Lower lobe of right lung (tissue), 2 donors: ENCODE measurements at regions not wholly inside any gene's neighbourhood (a gene's known extent, or its start where the extent isn't known, plus 50 kb on each side); places are given as distances from the start of the nearest gene placed in this dataset.

Source experiments
- ATAC-seq, 2 donors: fragments of 200-7000 bp; cut with Tn5 transposase; one replicate each; pipeline ENCODE4 v1.9.1; 2020 to 2022; ENCODE audit warnings: mild to moderate bottlenecking in 2 of 2, moderate library complexity in 2 of 2
- DNase-seq: peaks from one replicate; pipeline ENCODE4 v3.0.0-alpha.2; 2020
- H3K27ac ChIP-seq: fragments of 200-600 bp; one replicate; pipeline ENCODE4 v1.8.0; 2022
- H3K27me3 ChIP-seq: fragments of 200-600 bp; one replicate; pipeline ENCODE4 v1.8.0; 2022; ENCODE audit warnings: low read depth
- H3K36me3 ChIP-seq: fragments of 200-600 bp; one replicate; pipeline ENCODE4 v1.8.0; 2022; ENCODE audit warnings: mild to moderate bottlenecking
- H3K4me1 ChIP-seq: fragments of 200-600 bp; one replicate; pipeline ENCODE4 v1.8.0; 2022
- H3K4me3 ChIP-seq: fragments of 200-600 bp; one replicate; pipeline ENCODE4 v1.8.0; 2022; ENCODE audit warnings: mild to moderate bottlenecking
- H3K9me3 ChIP-seq: fragments of 200-600 bp; one replicate; pipeline ENCODE4 v1.8.0; 2022
- intact Hi-C: fragments of 100-400 bp; cut with DNase I; formaldehyde crosslinking; loops from one replicate; pipeline ENCODE4 v1.11.0; 2022
- TF ChIP-seq, protein P1 (sequence below): fragments of 200-600 bp; IDR thresholded peaks from one replicate; pipeline ENCODE4 v1.8.0; 2022; ENCODE audit warnings: antibody characterized with exemption, mild to moderate bottlenecking
- donor health status: DM: no; HTN: yes; CAD: no; lungs with severe emphysema.

DNA sequence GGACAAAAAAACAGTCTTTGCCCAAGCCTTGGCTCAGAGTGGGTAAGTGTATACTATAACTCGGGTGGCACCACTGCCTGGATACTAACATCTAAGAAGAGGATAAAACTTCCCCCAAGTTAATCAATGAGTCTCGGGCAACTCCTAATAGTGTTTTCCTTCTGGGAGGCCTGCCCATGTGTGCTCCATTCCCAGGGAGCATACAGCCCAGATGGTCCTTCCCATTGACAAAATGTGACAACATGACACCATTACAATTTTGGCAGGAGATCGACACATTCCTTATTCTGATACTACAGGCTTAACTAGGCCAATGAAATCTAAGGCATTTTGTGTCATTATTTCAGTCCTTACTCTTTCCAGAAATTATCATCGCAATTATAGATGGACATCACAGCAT lies 52.7 kb upstream of the CRIM1 start:
- H3K4me3 ChIP-seq, result no peak overlapping the region
- TF ChIP-seq, protein P1, sequence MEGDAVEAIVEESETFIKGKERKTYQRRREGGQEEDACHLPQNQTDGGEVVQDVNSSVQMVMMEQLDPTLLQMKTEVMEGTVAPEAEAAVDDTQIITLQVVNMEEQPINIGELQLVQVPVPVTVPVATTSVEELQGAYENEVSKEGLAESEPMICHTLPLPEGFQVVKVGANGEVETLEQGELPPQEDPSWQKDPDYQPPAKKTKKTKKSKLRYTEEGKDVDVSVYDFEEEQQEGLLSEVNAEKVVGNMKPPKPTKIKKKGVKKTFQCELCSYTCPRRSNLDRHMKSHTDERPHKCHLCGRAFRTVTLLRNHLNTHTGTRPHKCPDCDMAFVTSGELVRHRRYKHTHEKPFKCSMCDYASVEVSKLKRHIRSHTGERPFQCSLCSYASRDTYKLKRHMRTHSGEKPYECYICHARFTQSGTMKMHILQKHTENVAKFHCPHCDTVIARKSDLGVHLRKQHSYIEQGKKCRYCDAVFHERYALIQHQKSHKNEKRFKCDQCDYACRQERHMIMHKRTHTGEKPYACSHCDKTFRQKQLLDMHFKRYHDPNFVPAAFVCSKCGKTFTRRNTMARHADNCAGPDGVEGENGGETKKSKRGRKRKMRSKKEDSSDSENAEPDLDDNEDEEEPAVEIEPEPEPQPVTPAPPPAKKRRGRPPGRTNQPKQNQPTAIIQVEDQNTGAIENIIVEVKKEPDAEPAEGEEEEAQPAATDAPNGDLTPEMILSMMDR, result no peak
- H3K4me1 ChIP-seq, result no peaks in the 10 kb centered on the region
- no peaks in the 10 kb centered on the region for H3K27me3 ChIP-seq
- ATAC-seq (no peak), DNase-seq (no peak)
- no peaks in the 10 kb centered on the region for H3K9me3 ChIP-seq
- H3K27ac ChIP-seq, result no peak overlapping the region
- intact Hi-C loops, result no loop called here
- H3K36me3 ChIP-seq, result no peaks in the 10 kb centered on the region

DNA sequence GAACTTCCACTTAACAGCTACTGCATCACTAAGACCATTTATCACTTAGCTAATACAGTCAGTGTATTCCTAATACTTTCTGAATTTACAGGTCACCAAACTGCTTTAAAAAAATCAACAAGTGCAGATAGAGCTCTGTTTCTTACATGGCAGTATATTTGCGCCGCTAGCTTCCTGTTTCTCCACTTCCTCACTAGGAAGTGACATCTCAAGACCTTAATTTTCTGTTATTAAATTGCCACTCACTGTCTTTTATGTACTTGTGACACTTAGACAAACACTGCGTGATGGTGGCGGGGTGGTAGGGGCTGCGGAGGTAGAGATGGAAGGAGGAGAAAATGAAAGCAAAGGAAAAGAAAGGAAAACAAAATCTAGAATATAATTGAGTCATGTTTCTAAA lies 53.7 kb upstream of the CRIM1 start:
- Histone ChIP-seq H3K9me3 (no peaks in the 10 kb centered on the region), H3K36me3 (no peaks in the 10 kb centered on the region), H3K27ac (no peak overlapping the region), H3K27me3 (no peaks in the 10 kb centered on the region), H3K4me3 (no peak overlapping the region), H3K4me1 (no peaks in the 10 kb centered on the region)
- intact Hi-C loops, result no loop called here
- TF ChIP-seq, protein P1, result no peak
- ATAC-seq (no peak), DNase-seq (no peak)

DNA sequence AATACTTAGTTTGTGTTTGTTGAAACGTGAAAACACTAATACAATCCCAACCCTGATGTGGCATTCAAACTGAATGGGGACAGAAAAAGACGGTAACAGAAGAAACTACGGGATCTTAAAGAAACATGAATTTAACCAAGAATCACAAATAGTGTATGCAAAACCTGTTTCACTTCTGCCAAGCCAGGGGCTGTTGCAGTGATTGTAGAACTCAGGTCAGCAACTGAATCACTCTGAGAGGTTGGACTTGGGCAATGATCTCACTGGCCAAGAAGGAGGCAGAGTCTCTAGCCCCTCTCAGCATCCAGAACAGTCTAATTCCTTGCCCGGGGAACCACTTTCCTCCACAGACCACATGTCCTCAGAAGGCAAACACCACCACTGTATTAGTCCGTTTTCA lies 54.9 kb upstream of the CRIM1 start:
- ATAC-seq, result no peak
- TF ChIP-seq, protein P1, result no peak
- intact Hi-C loops, result no loop called here

DNA sequence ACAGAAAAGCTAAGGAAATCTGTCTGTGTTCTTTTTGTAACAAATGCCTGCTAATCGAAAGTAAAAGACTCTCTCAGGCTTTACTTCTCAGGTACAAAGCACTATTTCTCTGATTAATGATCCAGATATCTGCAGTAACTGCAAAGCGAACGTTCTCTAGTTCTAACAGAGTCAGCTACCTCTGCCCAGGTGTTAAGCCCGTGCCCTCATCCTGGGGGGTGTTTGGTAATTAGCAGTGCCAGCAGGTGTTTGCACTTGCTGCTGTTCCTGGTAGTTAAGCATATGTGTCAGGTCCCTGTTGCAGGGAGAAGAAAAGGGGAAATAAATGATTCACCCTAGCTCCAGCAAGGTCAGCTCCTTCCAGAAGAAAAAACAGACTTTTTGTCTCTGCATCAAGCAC lies 58.8 kb upstream of the CRIM1 start:
- Histone ChIP-seq H3K4me1 (no peaks in the 10 kb centered on the region), H3K27me3 (no peaks in the 10 kb centered on the region), H3K27ac (no peak overlapping the region), H3K9me3 (no peaks in the 10 kb centered on the region), H3K4me3 (no peak overlapping the region), H3K36me3 (no peaks in the 10 kb centered on the region)
- DNase-seq, result no peak
- no peak for ATAC-seq
- TF ChIP-seq, protein P1, result no peak
- intact Hi-C loops, result no loop called here

More for the DNA sequence above, 54.9 kb upstream of the CRIM1 start:
- no peak for DNase-seq
- H3K36me3 ChIP-seq, result no peaks in the 10 kb centered on the region
- no peak overlapping the region for H3K27ac ChIP-seq
- H3K27me3 ChIP-seq, result no peaks in the 10 kb centered on the region
- no peak overlapping the region for H3K4me3 ChIP-seq
- no peaks in the 10 kb centered on the region for H3K4me1 ChIP-seq
- no peaks in the 10 kb centered on the region for H3K9me3 ChIP-seq

DNA sequence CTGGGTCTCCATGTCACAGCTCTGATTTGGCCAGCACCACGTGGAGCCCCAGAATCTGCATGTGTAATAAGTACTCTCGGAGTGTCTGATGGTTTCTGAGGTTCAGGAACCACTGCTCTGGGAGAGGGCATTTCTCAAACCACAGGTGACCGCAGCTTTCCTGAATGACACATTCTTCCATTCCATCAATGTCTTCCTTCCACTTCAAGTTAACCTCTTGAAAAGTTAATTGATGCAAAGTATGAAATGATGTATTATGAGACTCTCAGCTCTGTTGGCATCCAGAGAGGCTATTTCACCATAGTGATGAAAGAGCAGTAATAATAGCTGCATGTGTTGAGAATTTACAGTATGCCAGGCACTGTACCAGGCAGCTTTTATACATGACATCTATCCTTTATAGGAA lies 61.3 kb upstream of the CRIM1 start:
- H3K27me3 ChIP-seq, result no peaks in the 10 kb centered on the region
- intact Hi-C loops, result no loop called here
- no peak overlapping the region for H3K27ac ChIP-seq
- H3K36me3 ChIP-seq, result no peaks in the 10 kb centered on the region
- H3K4me3 ChIP-seq, result no peak overlapping the region
- H3K4me1 ChIP-seq, result no peaks in the 10 kb centered on the region
- TF ChIP-seq, protein P1, result no peak
- no peak for DNase-seq
- no peak for ATAC-seq
- no peaks in the 10 kb centered on the region for H3K9me3 ChIP-seq

DNA sequence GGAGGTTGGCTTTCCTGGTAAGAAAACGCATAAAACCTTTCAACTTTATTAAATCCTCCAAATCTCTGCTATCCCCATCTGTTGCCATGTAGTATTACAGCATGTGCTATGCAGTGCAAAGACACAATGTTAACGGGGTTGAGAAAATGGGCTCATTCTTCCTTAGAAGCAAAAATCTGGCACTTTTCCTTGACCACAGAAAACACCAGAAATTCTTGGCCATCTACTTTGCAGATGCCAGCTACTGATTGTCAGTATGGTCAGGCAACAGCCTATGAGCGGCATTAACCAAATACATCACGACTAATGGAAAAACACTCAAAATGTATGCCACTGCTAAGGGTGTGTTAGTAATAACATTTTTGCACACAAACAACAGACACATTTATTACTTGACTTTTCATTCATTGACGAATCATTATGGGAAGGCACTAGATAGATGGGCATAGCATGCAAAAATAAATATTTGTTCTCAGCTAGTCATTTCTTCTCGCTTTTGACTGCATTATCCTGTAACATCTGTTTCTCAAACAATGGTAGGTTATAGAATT lies 65.2 kb upstream of the CRIM1 start:
- H3K36me3 ChIP-seq, result no peaks in the 10 kb centered on the region
- TF ChIP-seq, protein P1, result no peak
- DNase-seq, result no peak
- no peak for ATAC-seq
- no peak overlapping the region for H3K27ac ChIP-seq
- intact Hi-C loops, result no loop called here
- H3K27me3 ChIP-seq, result no peaks in the 10 kb centered on the region
- no peaks in the 10 kb centered on the region for H3K4me1 ChIP-seq
- no peak overlapping the region for H3K4me3 ChIP-seq
- H3K9me3 ChIP-seq, result no peaks in the 10 kb centered on the region
